AG04449 (cell line): ENCODE measurements at regions not wholly inside any gene's neighbourhood (a gene's known extent, or its start where the extent isn't known, plus 50 kb on each side); places are given as distances from the start of the nearest gene placed in this dataset.

Source experiments
- CTCF ChIA-PET: fragments of 350-600 bp; formaldehyde crosslinking; extraction: SDS; loops from one replicate; lab custom pipeline; 2021; ENCODE audit warnings: antibody characterized with exemption; lab: Yijun Ruan, JAX
- POLR2A ChIA-PET: fragments of 400-600, 350-600 bp; formaldehyde crosslinking; extraction: SDS; loops from one replicate; lab custom pipeline; 2020; ENCODE audit warnings: antibody characterized with exemption, inconsistent platforms; lab: Yijun Ruan, JAX
- DNase-seq: peaks from one replicate; pipeline ENCODE4 v3.0.0-alpha.2; 2010; ENCODE audit warnings: low read depth, low spot score
- H3K4me3 ChIP-seq: 2 replicates; pipeline ENCODE4 v1.5.1; 2011; ENCODE audit warnings: low read depth, mild to moderate bottlenecking, control low read depth, low read length
- CTCF ChIP-seq: IDR thresholded peaks from one replicate; pipeline ENCODE4 v1.5.1; 2011; ENCODE audit warnings: mild to moderate bottlenecking, moderate library complexity, low read length, control low read depth, inconsistent platforms; ENCODE audit not compliant: insufficient read depth; ENCODE audit errors: missing control alignments

- TF ChIP-seq CTCF = no peak
- H3K4me3 ChIP-seq = no peak overlapping the region
- DNase-seq = no peak
- ChIA-PET CTCF (no interaction called here), POLR2A (no interaction called here)
Measured at GRCh38 chr4:178068136-178068535, 625.9 kb upstream of the AGA start.

- no peak overlapping the region for H3K4me3 ChIP-seq
- no peak for DNase-seq
- CTCF ChIA-PET = interaction anchor here (1.0 kb wide), 1 partner anchor 32 kb away, joined by 3 read pairs; no protein-coding TSS in a partner anchor
- no peak for TF ChIP-seq CTCF
- POLR2A ChIA-PET = no interaction called here
Measured at GRCh38 chr4:178070163-178070562, 627.9 kb upstream of the AGA start.

GRCh38 chr4:178080312-178080711, 638.1 kb upstream of the AGA start:
- no peak overlapping the region for H3K4me3 ChIP-seq
- CTCF ChIA-PET = no interaction called here
- POLR2A ChIA-PET = no interaction called here
- TF ChIP-seq CTCF = no peak
- no peak for DNase-seq

- H3K4me3 ChIP-seq = no peak overlapping the region
- POLR2A ChIA-PET = no interaction called here
- no peak for DNase-seq
- CTCF ChIA-PET = no interaction called here
- no peak for TF ChIP-seq CTCF
Measured at GRCh38 chr4:178081176-178081575, 638.9 kb upstream of the AGA start.

GRCh38 chr4:178081896-178082295, 639.7 kb upstream of the AGA start:
- no peak for DNase-seq
- TF ChIP-seq CTCF = no peak
- ChIA-PET CTCF (no interaction called here), POLR2A (no interaction called here)
- H3K4me3 ChIP-seq = no peak overlapping the region

- ChIA-PET CTCF (no interaction called here), POLR2A (no interaction called here)
- TF ChIP-seq CTCF = no peak
Measured at GRCh38 chr4:178082906-178083305, 640.7 kb upstream of the AGA start.

More at GRCh38 chr4:178082906-178083305, 640.7 kb upstream of the AGA start:
- DNase-seq = no peak
- H3K4me3 ChIP-seq = no peak overlapping the region
